ENCODE measurements at regions not wholly inside any gene's neighbourhood (a gene's known extent, or its start where the extent isn't known, plus 50 kb on each side); places are given as distances from the start of the nearest gene placed in this dataset.
"Not testable (repeated sequence)": the region's sequence is repeated elsewhere in the genome, so short reads cannot be mapped to it uniquely, and the experiment has no call there.

DNA sequence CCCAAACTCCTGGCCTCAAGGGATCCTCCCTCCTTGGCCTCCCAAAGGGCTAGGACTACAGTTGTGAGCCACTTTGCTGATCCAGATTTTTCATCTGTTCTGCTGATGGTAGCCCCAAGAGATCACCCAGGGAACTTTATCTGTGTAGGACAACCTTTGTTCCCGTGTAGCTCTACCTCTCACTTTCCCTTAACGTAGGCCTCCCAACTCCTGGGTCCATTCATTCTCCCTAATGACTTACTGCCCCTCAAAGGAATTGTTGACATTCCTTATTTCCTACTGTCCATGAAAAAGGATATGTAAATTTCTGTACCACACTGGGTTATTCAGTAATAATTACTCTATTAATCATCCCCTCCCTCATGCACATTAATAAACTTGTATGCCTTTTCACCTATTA is 51.0 kb upstream of the PHF24 start:
- DNase-seq, result no peak

DNA sequence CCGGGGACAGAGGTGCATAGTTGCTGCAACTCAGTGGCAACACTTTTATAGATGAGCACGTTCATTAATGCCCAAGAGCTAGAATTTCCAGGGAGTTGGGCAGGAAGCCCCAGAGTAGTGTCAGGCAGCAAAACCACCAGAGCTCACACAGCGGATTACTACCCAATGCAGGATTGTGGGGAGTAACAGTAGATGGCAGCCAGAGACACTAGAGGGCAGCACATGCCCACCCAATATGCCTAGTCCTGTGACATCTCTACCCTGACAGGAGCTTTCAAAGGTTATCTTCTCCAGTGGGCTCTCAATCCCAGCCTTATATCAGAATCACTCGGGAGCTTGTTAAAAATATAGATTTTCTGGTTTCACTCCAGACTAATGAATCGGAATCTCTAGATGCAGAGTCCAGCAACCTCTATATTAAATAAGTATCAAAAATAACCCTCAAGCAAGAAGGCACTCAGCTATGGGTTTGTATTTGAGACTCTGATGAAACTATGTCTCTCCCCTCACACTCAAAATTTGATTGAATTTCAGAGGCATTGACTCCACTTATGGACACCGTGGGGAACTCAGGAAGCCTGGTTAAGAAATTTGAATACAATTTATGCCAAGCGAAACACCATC is 58.4 kb upstream of the PHF24 start:
- DNase-seq, result peak; percentile 83

DNA sequence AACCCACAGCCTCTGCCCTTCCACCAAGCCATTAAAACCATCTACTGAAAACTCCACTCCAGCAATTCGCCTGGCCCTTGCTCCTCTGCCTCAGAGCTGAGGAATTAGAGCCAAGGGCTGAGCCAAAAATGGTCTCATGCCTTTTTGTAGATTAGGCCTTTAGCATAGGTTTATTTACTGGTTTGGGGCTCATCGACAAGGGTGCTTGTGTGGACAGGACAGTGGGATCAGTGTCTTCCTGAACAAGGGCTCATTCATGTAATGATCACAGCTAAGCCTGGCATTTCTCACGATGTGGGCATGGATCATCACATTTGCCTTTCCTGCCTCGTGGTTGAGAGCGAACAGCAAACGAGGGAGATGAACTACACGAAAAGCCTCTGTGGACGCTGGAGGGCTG is 59.2 kb upstream of the PHF24 start:
- DNase-seq, result no peak

DNA sequence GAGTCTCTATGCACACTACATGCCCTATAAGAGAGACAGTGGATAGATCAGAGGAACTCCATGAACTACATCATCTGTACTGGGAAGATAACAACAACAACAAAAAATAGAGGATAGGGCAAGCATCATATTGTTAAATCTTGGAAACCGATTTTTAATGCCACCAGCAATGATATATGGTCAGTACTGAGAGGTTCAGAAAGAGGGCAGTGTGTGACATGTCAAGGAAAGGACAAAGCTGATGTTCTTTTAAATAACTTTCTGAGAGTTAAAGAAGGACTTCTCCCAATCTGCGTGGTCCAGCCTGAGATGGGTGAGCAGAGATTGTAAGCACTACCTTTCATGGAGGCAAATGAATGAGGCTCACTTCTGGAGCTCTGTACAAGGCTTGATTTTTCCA is 62.0 kb upstream of the PHF24 start:
- no peak for DNase-seq

DNA sequence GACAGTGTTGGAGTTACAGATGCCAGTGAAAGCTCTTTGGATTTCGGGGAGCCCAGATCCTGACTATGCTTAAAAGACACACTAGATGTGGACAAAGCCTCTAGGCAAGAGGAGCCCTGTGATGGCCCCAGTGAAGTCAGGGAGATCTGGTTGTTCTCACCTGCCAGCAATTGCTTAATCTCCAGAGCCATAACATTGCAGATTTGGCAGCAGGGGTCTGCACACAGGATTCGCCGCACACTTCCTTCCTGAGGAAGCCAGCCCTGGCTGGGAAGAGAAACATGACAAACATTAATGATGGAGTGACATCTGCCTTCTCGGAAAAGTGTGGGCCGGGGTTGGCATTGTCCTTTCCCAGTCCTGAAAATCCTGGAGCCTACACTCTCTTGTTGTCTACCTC is 65.2 kb upstream of the PHF24 start:
- no peak for DNase-seq

GRCh38 chr9:34891386-34891785 is 66.7 kb upstream of the PHF24 start:
- no peak for DNase-seq

- DNase-seq, result no peak
Observed at GRCh38 chr9:34887841-34888240, 70.2 kb upstream of the PHF24 start.

GRCh38 chr9:34884747-34885189 is 73.3 kb upstream of the PHF24 start:
- DNase-seq, result no peak

- no peak for DNase-seq
Observed at GRCh38 chr9:34876096-34876495, 82.0 kb upstream of the PHF24 start.

- DNase-seq, result no peak
Observed at GRCh38 chr9:34869390-34869789, 88.7 kb upstream of the PHF24 start.

GRCh38 chr9:34866614-34867013 is 91.5 kb upstream of the PHF24 start:
- no peak for DNase-seq

- no peak for DNase-seq
Observed at GRCh38 chr9:34863426-34863825, 94.7 kb upstream of the PHF24 start.

DNA sequence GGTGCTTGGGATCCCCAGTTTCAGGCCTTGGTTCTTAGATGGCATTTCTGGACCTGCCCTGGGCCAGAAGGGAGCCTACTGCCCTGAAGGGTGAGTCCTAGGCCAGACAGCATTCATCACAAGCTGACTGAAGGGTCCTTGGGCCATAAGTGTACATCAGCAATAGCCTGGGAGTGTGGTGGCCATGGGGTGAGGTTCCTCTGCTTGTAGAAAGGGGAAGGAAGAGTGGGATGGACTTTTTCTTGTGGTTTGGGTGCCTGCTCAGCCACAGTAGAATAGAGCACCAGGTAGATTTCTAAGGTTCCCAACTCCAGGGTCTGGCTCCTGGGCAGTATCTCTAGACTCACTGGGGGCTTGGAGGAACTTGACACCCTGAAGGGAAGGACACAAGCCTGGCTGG is 95.2 kb upstream of the PHF24 start:
- no peak for DNase-seq

DNA sequence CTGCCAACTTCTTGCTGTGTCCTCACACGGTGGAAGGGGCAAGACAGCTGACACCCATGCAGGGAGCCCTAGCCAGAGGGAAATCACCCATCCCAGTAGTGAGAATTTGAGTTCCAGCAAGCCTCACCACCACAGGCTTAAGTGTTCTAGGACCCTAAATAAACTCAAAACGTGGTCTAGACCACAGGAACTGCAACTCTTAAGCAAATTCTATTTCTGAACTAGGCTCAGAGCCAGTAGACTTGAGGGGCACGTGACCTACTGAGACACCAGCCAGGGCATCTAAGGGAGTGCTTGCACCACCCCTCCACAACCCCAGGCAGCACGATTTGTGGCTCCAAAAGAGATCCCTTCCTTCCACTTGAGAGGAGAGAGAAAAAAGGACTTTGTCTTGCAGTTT is 96.0 kb upstream of the PHF24 start:
- DNase-seq, result no peak

DNA sequence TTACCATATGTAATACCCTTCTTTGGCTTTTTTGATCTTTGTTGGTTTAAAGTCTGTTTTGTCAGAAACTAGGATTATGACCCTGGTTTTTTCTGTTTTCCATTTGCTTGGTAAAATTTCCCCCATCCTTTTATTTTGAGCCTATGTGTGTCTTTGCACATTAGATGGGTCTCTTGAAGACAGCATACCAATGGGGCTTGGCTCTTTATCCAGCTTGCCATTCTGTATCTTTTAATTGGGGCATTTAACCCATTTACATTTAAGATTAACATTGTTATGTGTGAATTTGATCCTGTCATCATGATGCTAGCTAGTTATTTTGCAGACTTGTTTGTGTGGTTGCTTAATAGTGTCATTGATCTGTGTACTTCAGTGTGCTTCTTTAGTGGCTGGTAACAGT is 103.1 kb upstream of the PHF24 start:
- not testable (repeated sequence) for DNase-seq

GRCh38 chr9:34830068-34830467 is 120.1 kb upstream of the CCL21 start:
- no peak for DNase-seq

DNA sequence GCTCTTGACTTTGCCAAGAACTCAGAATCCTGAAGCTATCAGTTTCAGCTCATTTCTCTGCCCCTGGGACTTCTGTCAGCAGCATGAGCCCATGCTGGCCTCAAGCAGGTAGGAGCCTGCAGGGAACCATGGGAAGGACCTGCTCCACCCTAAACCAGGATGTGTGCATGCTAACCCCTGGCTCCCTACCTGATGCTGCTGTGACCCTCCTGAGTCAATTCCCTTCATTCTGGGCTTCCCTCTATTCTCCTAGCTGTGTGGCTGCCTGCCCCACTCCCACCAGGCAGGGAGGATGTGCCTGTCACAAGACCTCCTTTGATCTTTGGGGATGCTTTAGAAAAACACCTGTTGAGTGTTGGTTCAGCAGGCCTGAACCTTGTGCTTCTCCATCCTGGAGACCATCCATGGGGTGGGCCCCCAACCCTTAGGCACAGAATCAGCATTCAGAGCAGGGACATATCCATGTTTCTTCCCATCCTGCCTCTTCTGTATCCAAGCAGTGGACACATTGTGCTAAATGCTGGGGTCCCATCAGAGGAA is 117.1 kb upstream of the CCL21 start:
- DNase-seq, result no peak

DNA sequence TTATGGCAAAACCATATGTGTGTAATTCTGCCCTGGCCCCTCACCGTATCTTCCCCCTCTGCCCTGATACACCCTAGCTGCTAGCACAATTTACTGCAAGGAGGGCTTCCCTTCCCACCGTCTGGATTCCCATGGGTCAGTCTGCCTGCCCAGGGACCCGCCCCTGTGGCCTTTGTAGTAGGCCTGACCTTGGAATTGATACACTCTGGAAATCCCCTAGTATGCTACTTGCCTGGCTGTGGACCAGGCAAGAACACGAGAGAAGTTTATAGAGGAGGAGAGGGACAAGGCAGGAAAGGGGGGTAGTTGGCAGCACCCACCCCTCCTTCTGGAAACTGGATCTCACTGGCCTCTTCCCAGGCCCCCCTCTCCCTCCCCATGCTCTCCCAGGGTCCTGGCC is 115.8 kb upstream of the CCL21 start:
- no peak for DNase-seq

DNA sequence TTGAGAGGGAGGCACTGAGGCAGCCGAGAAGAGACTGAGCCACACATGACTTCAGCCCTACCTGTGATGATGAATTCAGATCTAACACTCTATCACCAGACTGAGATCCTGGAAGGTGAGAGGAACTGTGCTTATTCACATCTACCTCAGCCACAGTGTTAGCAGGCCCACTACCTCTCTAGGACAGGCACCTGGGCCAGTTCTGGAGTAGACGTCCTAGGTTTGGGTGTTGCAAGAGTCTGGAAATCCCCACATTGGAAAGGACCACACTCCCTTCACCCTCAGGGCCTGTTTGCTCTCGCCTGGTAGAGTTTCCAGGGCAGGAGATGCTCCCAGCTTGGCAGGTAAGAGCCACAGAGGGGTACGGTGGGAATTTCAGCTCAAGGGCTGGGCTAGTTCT is 113.8 kb upstream of the CCL21 start:
- DNase-seq, result no peak

DNA sequence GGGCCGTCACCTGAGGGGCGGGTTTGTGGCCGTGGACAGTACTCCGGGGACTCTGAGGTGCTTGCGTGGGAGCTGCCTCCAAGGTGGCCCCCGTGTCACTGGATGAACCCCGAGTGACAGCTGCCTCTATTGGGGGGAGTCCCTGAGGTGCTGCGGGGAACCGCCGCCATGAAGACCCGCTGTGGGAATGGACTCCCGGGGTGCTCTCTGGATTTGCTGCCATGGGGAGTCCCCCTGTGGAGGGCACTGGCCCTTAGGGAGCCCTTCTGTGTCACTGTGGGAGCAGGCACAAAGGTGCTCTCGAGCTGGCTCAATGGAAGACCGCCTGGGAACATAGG is 100.2 kb upstream of the CCL21 start:
- DNase-seq, result no peak

DNA sequence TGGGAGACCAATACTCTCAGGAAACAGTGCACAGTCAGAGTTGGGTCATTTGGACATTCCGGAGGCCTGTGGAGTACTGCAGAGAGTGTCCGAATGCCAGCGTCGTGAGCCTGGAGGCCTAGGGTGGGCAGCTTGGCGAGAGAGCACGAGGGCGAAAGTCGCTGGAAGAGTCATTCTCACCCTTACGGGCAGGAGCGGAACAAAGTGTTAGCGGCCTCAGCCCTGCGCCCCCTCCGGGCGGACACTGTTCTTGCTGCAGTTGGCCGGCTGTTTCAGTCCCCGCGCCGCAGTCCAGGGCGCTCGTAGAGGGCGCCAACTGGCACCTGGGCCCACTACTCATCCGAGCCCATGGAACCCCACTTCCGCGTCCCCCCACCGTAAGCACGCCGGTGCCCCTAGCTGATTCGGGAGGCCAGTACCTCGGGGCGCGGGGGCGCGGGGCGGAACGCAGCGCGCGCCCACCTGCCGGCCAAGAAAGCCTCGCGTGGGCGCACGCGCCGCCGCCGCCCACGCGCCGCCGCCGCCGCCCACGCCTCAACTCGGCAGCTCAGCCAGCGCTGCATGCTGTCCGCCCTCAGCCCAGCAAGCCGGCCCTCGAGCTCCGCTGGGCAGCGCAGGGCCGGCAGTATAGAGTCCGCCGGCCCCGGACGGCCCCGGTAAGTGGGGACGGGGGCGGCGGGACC is 99.7 kb upstream of the CCL21 start:
- DNase-seq, result no peak

DNA sequence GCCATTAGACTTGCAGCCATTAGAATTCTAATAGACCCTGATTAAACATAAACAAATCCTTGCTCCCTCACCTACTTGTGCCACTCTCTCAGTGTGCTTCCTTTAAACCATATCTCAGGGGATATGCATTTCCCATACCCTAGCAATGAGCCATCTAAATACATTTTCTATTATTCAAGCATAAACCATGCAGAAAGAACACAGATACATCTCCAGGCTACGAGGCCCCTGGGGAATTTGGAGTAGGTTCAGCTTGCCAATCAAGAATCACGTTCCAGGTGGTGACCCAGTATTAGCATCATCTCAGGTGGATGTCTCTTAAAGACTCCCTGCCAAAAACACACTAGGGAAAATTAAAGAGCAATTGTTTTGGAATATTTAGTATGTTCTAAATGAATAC is 93.0 kb upstream of the CCL21 start:
- DNase-seq, result no peak

- no peak for DNase-seq
Observed at GRCh38 chr9:34797367-34797766, 87.4 kb upstream of the CCL21 start.

GRCh38 chr9:34796924-34797323 is 87.0 kb upstream of the CCL21 start:
- no peak for DNase-seq

DNA sequence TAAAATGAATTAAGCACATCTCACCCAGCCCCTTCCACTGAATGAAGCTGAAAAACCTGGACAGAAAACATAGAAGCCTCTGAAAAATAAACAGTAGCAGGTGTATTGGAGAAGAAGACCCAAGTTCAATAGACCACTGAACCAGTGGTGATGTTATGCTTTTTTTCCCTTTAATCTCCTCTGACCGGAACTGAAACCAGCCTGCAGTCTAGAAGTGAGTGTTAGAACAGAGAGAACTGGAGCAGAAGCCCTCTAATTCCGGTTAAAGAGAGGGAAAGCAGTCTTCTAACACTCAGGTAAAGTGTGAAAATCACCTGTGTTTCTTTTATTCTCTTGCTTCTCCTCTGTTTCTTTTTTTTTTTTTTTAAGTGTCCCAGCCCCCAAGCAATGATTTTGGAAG is 83.5 kb upstream of the CCL21 start:
- no peak for DNase-seq
